ELF-1 (cell line): ENCODE measurements at regions not wholly inside any gene's neighbourhood (a gene's known extent, or its start where the extent isn't known, plus 50 kb on each side); places are given as distances from the start of the nearest gene placed in this dataset.
"Not testable (repeated sequence)": the region's sequence is repeated elsewhere in the genome, so short reads cannot be mapped to it uniquely, and the experiment has no call there.

ENCODE experiments used
- DNase-seq: peaks from one replicate; pipeline ENCODE4 v3.0.0-alpha.2; 2016; ENCODE audit warnings: low read depth, low spot score

DNA sequence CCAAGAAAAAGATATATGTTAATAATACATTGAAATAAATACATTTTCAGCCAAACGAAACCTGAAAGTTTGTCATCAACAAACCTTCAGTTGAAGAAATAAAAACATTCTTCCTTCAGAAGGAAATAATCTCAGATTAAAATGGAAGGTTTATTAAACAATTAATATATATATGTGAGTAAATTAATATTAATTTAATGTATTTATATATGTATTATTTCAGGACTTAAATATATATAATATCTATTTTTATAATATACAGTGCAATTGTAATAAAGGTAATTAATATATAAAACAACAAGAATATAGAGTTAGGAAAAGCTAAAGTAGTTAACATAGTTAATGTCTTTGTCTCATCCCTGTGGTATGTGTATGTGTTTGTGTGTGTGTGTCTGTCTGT is 102.2 kb upstream of the CDC14C start:
- DNase-seq, result no peak

DNA sequence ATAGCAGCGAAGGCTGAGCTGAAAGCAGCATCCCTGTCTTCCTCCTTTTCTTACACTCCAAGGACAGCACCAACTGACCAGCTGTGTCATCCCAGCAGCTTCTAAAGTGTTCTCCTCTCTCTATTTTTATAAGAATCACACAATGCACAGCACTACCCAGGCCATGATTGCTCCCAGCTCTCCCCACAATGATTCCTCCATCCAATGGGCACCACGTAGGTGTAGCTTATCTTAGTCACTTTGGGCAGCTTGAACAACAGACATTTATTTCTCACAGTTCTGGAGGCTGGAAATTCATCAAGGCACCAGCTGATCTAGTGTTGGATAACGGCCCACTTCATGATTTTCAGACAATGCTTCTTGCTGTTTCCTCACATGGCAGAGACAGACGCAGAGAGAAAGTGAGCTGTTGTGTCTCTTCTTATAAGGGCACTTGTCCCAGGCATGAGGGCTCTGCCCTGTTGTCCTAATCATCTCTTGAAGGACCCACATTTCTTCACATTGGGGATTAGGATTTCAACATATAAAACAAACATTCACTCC is 92.0 kb upstream of the CDC14C start:
- DNase-seq, result no peak

DNA sequence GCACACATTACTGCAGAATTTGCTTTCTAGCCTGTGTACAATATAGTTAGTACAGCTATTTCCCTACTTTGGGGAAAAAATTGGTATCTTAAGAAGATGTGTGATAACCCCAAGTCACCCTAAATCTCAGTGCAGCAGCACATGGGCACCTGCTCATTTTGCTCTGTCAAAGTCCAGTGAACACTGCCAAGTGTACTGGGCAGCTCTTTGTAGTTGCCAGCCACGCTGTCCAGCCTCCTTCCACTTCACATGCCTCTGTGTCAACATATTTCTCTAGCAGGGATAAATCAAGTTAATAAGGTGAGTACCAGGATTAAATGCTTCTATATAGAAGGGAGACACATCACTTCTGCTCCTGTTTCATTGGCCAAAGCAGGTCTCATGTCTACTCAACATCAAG is 87.1 kb upstream of the CDC14C start:
- DNase-seq, result no peak

DNA sequence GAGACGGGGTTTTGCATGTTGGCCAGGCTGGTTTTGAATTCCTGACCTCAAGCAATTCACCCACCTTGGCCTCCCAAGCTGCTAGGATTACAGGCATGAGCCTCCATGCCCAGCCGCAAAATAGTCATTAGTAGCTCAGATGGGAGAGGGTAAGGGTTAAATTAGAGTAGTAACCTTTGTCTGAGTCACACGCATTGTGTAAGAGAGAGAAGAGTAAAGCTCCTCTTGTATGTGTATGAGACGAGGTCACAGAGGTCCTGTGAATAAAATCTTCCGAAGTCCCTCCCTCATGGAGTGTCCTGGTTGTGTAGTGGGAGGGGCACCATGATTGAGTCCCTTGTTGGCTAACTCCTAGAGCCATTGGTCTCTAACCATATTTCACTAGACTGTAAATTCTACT is 85.2 kb upstream of the CDC14C start:
- no peak for DNase-seq

DNA sequence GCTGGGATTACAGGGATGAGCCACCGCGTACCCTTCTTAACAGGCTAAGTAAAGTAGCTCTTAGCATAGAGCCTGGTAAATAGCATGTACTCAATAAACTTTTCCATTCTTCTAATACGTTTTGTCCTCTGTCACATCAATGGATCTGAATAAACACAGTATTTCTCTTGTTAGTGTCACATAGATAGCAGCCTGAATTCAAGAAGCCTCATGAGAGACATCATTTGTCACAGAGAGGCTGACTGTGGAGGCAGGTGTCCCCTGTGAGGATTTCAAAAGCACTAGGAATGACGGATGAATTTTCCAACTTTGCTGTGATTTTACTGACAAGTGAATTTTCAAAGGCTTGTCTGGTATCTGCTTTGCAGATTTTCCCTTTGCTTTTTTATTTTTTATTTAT is 82.6 kb upstream of the CDC14C start:
- DNase-seq, result no peak

DNA sequence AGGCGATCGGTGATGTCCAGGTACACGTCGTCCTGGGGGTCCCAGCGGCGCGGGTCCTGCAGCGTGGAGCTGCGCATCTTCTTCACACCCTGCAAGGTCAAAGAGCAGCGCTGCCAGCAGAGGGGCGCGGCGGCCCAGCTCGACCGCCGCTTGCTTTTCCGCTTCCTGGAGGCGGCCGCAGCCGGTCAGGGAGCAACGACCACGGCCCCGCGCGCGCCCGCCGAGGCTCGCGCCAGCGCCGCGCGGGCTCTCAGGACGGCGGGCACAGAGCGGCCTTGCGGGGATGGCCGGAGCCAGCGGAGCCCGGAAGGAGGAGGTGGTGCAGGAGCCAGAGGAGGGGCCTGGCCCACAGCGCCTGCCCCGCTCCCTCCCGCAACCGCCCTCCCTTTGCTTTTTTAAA is 76.4 kb upstream of the CDC14C start:
- DNase-seq, result peak; percentile 32

DNA sequence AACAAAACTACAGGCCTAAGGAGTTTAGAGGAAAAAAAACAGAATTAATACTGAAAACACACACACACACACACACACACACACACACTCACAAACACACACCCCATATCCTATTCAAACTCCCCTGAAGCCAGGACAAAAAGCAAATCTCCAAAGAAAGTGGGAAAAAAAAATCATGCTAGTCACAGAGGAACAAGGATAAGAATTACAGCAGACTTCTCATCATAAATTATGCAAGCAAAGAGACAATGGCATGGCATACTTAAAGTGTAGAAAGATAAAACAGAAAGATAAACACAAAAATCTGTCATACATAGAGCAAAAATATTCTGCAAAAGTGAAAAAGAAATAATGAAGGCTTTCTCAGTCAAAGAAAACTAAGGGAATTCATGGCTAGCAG is 63.9 kb upstream of the CDC14C start:
- not testable (repeated sequence) for DNase-seq

DNA sequence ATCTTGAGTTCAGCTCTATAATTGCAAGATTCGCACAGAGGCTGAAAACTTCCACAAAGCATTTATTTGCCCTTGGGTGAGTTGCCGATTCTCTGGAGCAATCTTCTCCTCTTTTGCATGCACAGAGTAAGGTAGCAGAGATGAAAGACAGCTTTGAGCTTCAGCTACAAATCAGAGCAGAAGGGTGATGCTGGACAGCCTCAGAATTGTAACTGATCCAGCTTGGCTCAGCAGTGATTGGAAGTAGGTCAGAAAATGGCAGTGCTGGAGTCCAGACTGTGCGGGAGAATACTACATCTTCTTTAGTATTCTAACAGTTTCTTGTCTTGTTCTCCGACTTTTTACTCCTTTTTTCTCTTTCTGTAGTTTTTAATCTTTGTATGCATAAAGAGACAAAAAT is 55.4 kb upstream of the CDC14C start:
- no peak for DNase-seq

DNA sequence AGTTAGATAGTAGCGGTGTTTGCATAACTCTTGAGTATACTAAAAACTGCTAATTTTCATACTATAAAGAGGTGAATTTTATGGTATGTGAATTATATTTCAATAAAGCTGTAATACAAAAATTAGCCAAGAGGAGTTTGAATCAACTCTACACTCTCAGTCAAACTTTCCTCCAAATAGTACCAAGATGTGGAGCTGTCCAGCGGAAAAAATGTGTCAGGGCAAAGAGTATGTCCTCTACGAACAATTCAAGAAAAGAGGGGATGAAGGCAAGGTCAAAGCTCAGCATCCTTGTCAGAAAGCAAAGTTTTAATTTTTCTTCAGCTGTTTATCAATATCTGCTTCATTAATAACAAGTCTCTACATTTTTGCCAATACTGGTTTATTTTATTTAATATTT is 51.8 kb upstream of the CDC14C start:
- DNase-seq, result no peak
